B cell (primary cell): ENCODE measurements at regions not wholly inside any gene's neighbourhood (a gene's known extent, or its start where the extent isn't known, plus 50 kb on each side); places are given as distances from the start of the nearest gene placed in this dataset.

Experiments
- ATAC-seq: fragments of 200-7000 bp; cut with Tn5 transposase; one replicate; pipeline ENCODE4 v1.10.0; 2021; ENCODE audit warnings: low read depth, mild to moderate bottlenecking, moderate number of reproducible peaks, moderate library complexity
- CTCF ChIA-PET: fragments of 350-600 bp; sonication (Branson Sonifier 250); formaldehyde crosslinking; loops from one replicate; lab custom pipeline; 2021; ENCODE audit warnings: antibody characterized with exemption, inconsistent platforms; lab: Charles Lee
- POLR2A ChIA-PET: fragments of 350-600 bp; sonication (Branson Sonifier 250); formaldehyde crosslinking; loops from one replicate; lab custom pipeline; 2021; ENCODE audit warnings: antibody characterized with exemption; lab: Charles Lee
- DNase-seq: peaks from one replicate; pipeline ENCODE4 v3.0.0; 2013
- H2AFZ ChIP-seq: 2 replicates; pipeline ENCODE4 v1.6.1; 2012; ENCODE audit warnings: mild to moderate bottlenecking, low read depth, low read length; ENCODE audit not compliant: insufficient read depth, poor library complexity, severe bottlenecking
- H3K27ac ChIP-seq, 2 donors: 1 replicate in 1 of 2; 2 replicates in 1 of 2; pipeline ENCODE4 v1.5.1; 2012 to 2013; ENCODE audit warnings: low read length in 2 of 2, mild to moderate bottlenecking in 2 of 2, moderate library complexity in 1 of 2
- H3K27me3 ChIP-seq, 4 experiments: fragments of 200-600 bp in 1 of 4; sonication (generic) in 1 of 4; replicated peaks in 1 of 4; 1 replicate in 2 of 4; 2 replicates in 2 of 4; pipeline versions ENCODE4 v1.6.1 to v1.7.0; 2013 to 2016; ENCODE audit warnings: low read length in 3 of 4, mild to moderate bottlenecking in 2 of 4, mixed read lengths in 1 of 4, moderate library complexity in 1 of 4; ENCODE audit not compliant: insufficient read depth in 4 of 4, control insufficient read depth in 3 of 4; ENCODE audit errors: control extremely low read depth in 1 of 4
- H3K36me3 ChIP-seq, 2 experiments: replicated peaks in 1 of 2; 1 replicate in 1 of 2; 2 replicates in 1 of 2; pipeline versions ENCODE4 v1.6.1 to v1.7.1; 2013; ENCODE audit warnings: low read length in 1 of 2; ENCODE audit not compliant: insufficient read depth in 2 of 2, control insufficient read depth in 1 of 2; ENCODE audit errors: control extremely low read depth in 1 of 2, extremely low read depth in 1 of 2
- H3K4me1 ChIP-seq, 2 donors: fragments of 200-600 bp in 1 of 2; sonication (generic) in 1 of 2; 1 replicate in 1 of 2; 2 replicates in 1 of 2; pipeline versions ENCODE4 v1.5.1 to v1.6.1; 2013 to 2017; ENCODE audit warnings: low read length in 2 of 2; ENCODE audit not compliant: control insufficient read depth in 2 of 2, insufficient read depth in 2 of 2
- H3K4me2 ChIP-seq: replicated peaks from 2 replicates; pipeline ENCODE3; 2012; ENCODE audit warnings: mild to moderate bottlenecking, low read depth, low read length; ENCODE audit not compliant: poor library complexity, severe bottlenecking
- H3K4me3 ChIP-seq, 5 experiments: fragments of 200-600 bp in 1 of 5; sonication (generic) in 1 of 5; 1 replicate in 3 of 5; 2 replicates in 2 of 5; pipeline versions ENCODE4 v1.5.1 to v1.7.0; 2011 to 2016; ENCODE audit warnings: low read length in 4 of 5, mild to moderate bottlenecking in 4 of 5, low read depth in 2 of 5, control low read depth in 1 of 5, moderate library complexity in 1 of 5; ENCODE audit not compliant: insufficient read depth in 1 of 5; ENCODE audit errors: control extremely low read depth in 1 of 5, extremely low read depth in 1 of 5
- H3K79me2 ChIP-seq: fragments of 200-600 bp; sonication (generic); one replicate; pipeline ENCODE4 v1.6.0; 2016; ENCODE audit warnings: low read length; ENCODE audit not compliant: control insufficient read depth, insufficient read depth
- H3K9ac ChIP-seq: fragments of 200-600 bp; sonication (generic); 2 replicates; pipeline ENCODE4 v1.6.1; 2017; ENCODE audit warnings: mild to moderate bottlenecking, low read length, moderate library complexity
- H3K9me3 ChIP-seq, 3 donors: one replicate each; pipeline versions ENCODE4 v1.6.1 to v1.7.1; 2013; ENCODE audit warnings: low read length in 2 of 3; ENCODE audit not compliant: control insufficient read depth in 2 of 3, insufficient read depth in 1 of 3; ENCODE audit errors: control extremely low read depth in 1 of 3
- H4K20me1 ChIP-seq: 2 replicates; pipeline ENCODE4 v1.6.0; 2012; ENCODE audit warnings: mild to moderate bottlenecking, low read length; ENCODE audit not compliant: insufficient read depth, control insufficient read depth, poor library complexity, severe bottlenecking
- H3K27ac Mint-ChIP-seq: one replicate; pipeline ENCODE4 v1.8.0; 2021; ENCODE audit warnings: mixed read lengths
- H3K27me3 Mint-ChIP-seq: one replicate; pipeline ENCODE4 v1.8.0; 2021; ENCODE audit warnings: mixed read lengths
- H3K4me1 Mint-ChIP-seq: one replicate; pipeline ENCODE4 v1.8.0; 2021; ENCODE audit warnings: mixed read lengths
- H3K4me3 Mint-ChIP-seq: one replicate; pipeline ENCODE4 v1.8.0; 2021; ENCODE audit warnings: mixed read lengths
- H3K9me3 Mint-ChIP-seq: one replicate; pipeline ENCODE4 v1.8.0; 2022; ENCODE audit warnings: mixed read lengths; ENCODE audit not compliant: insufficient read depth
- CTCF ChIP-seq: fragments of 200-600 bp; IDR thresholded peaks from one replicate; pipeline ENCODE4 v1.8.0; 2022; ENCODE audit warnings: antibody characterized with exemption, mild to moderate bottlenecking
- EZH2 ChIP-seq: IDR thresholded peaks from 2 replicates; pipeline ENCODE4 v1.6.1; 2012; ENCODE audit warnings: borderline replicate concordance, low read depth, mild to moderate bottlenecking, moderate library complexity, low read length; ENCODE audit not compliant: insufficient read depth, poor library complexity, severe bottlenecking
- WGBS: methylation state at CpG from one replicate; pipeline ENCODE4 v1.1.5; 2013; ENCODE audit warnings: missing lambda C conversion rate; ENCODE audit not compliant: insufficient coverage; 5-methylcytosine and 5-hydroxymethylcytosine counted together
- intact Hi-C: fragments of 100-400 bp; cut with micrococcal nuclease; formaldehyde crosslinking; loops from one replicate; pipeline ENCODE4 v1.10.0; 2022

GRCh38 chr16:59236804-59237458 lies 502.8 kb upstream of the GOT2 start:
- Histone ChIP-seq H3K9ac (no peak overlapping the region), H3K79me2 (no peaks in the 10 kb centered on the region), H3K4me3 (no peak overlapping the region), H3K4me1 (no peaks in the 10 kb centered on the region), H3K9me3 (no peaks in the 10 kb centered on the region), H3K4me2 (no peak overlapping the region), H4K20me1 (no peaks in the 10 kb centered on the region), H3K27ac (no peak overlapping the region), H3K27me3 (no peaks in the 10 kb centered on the region), H2AFZ (no peak overlapping the region), H3K36me3 (no peaks in the 10 kb centered on the region)
- no peak for TF ChIP-seq CTCF
- no peak for TF ChIP-seq EZH2
- no peaks in the 10 kb centered on the region for H3K27me3 Mint-ChIP-seq
- no peak overlapping the region for H3K4me3 Mint-ChIP-seq
- H3K4me1 Mint-ChIP-seq: no peaks in the 10 kb centered on the region
- ATAC-seq (no peak), DNase-seq (no peak)
- WGBS: 95% methylated on average over 3 of the region's 4 CpGs
- H3K27ac Mint-ChIP-seq: no peak overlapping the region
- intact Hi-C loops: no loop called here
- POLR2A ChIA-PET: no interaction called here
- CTCF ChIA-PET: no interaction called here
- no peaks in the 10 kb centered on the region for H3K9me3 Mint-ChIP-seq

- H2AFZ ChIP-seq: no peak overlapping the region
- no peak for ATAC-seq
- CTCF ChIA-PET: no interaction called here
Measured at GRCh38 chr16:59224401-59224800, 490.3 kb upstream of the GOT2 start.

More at GRCh38 chr16:59224401-59224800, 490.3 kb upstream of the GOT2 start:
- no peak overlapping the region for H3K27ac ChIP-seq
- no peaks in the 10 kb centered on the region for H3K79me2 ChIP-seq
- no peaks in the 10 kb centered on the region for H3K4me1 Mint-ChIP-seq
- DNase-seq: no peak
- H3K9ac ChIP-seq: no peak overlapping the region
- H3K4me2 ChIP-seq: no peak overlapping the region
- H3K27ac Mint-ChIP-seq: no peak overlapping the region
- H3K27me3 Mint-ChIP-seq: no peaks in the 10 kb centered on the region
- intact Hi-C loops: no loop called here
- H3K4me1 ChIP-seq: no peaks in the 10 kb centered on the region
- POLR2A ChIA-PET: no interaction called here
- H4K20me1 ChIP-seq: no peaks in the 10 kb centered on the region
- H3K9me3 Mint-ChIP-seq: peaks cover 2% of the 10 kb centered on the region
- no peaks in the 10 kb centered on the region for H3K9me3 ChIP-seq
- H3K4me3 ChIP-seq: no peak overlapping the region
- no peaks in the 10 kb centered on the region for H3K36me3 ChIP-seq
- TF ChIP-seq EZH2: no peak
- no peak for TF ChIP-seq CTCF
- WGBS: no CpG with 5 or more reads among the region's 2 CpGs
- H3K27me3 ChIP-seq: no peaks in the 10 kb centered on the region
- no peak overlapping the region for H3K4me3 Mint-ChIP-seq
